Neural cell (in vitro differentiated cells): ENCODE measurements at regions not wholly inside any gene's neighbourhood (a gene's known extent, or its start where the extent isn't known, plus 50 kb on each side); places are given as distances from the start of the nearest gene placed in this dataset.

ENCODE experiments used
- CTCF ChIP-seq: fragments of 450-650 bp; IDR thresholded peaks from 2 replicates; pipeline ENCODE4 v1.5.1; 2014; ENCODE audit warnings: antibody characterized with exemption, mild to moderate bottlenecking, moderate library complexity; ENCODE audit not compliant: poor library complexity, severe bottlenecking
- MXI1 ChIP-seq: fragments of 450-650 bp; conservative IDR thresholded peaks from 2 replicates; pipeline ENCODE4 v1.6.1; 2014; ENCODE audit warnings: antibody characterized with exemption, mild to moderate bottlenecking; ENCODE audit not compliant: poor library complexity, severe bottlenecking
- RAD21 ChIP-seq: fragments of 450-650 bp; conservative IDR thresholded peaks from 2 replicates; pipeline ENCODE4 v1.6.1; 2014; ENCODE audit warnings: antibody characterized with exemption, mild to moderate bottlenecking, moderate library complexity

GRCh38 chr13:64867856-64868255 is 2362.3 kb downstream of the PCDH9 start:
- TF ChIP-seq MXI1 (no peak), CTCF (no peak), RAD21 (no peak)
